OCI-LY1 (cell line): ENCODE measurements at regions not wholly inside any gene's neighbourhood (a gene's known extent, or its start where the extent isn't known, plus 50 kb on each side); places are given as distances from the start of the nearest gene placed in this dataset.

Source experiments
- H2AFZ ChIP-seq: fragments of 200-600 bp; sonication (generic), shearing (Covaris generic); 2 replicates; pipeline ENCODE4 v1.6.0; 2014; ENCODE audit warnings: antibody characterized with exemption, mild to moderate bottlenecking, low read length
- H3F3A ChIP-seq: fragments of 200-600 bp; sonication (generic), shearing (Covaris generic); 2 replicates; pipeline ENCODE4 v1.6.0; 2014; ENCODE audit warnings: mild to moderate bottlenecking, antibody characterized with exemption, low read length, moderate library complexity; ENCODE audit not compliant: insufficient read depth
- H3K27ac ChIP-seq: fragments of 200-600 bp; sonication (generic); 2 replicates; pipeline ENCODE4 v1.5.1; 2014; ENCODE audit warnings: low read length, mixed run types, mild to moderate bottlenecking, low read depth; ENCODE audit not compliant: poor library complexity, severe bottlenecking
- H3K27me3 ChIP-seq: fragments of 200-600 bp; sonication (generic); 2 replicates; pipeline ENCODE4 v1.6.0; 2014; ENCODE audit warnings: antibody characterized with exemption, mild to moderate bottlenecking, low read length, moderate library complexity; ENCODE audit not compliant: insufficient read depth
- H3K36me3 ChIP-seq: fragments of 200-600 bp; sonication (generic); 2 replicates; pipeline ENCODE4 v1.6.1; 2014; ENCODE audit warnings: mild to moderate bottlenecking, antibody characterized with exemption, low read length, moderate library complexity, mixed read lengths; ENCODE audit not compliant: insufficient read depth
- H3K4me1 ChIP-seq: fragments of 200-600 bp; sonication (generic); 2 replicates; pipeline ENCODE4 v1.5.1; 2014; ENCODE audit warnings: mild to moderate bottlenecking, low read length, moderate library complexity; ENCODE audit not compliant: insufficient read depth, severe bottlenecking
- H3K4me2 ChIP-seq: fragments of 200-600 bp; sonication (generic), shearing (Covaris generic); 2 replicates; pipeline ENCODE4 v1.6.1; 2014; ENCODE audit warnings: low read length
- H3K4me3 ChIP-seq: fragments of 200-600 bp; sonication (generic); 2 replicates; pipeline ENCODE4 v1.5.1; 2014; ENCODE audit warnings: low read length, low read depth, mild to moderate bottlenecking, mixed read lengths; ENCODE audit not compliant: poor library complexity, severe bottlenecking
- H3K79me2 ChIP-seq: fragments of 200-600 bp; shearing (Covaris generic); 2 replicates; pipeline ENCODE4 v1.6.1; 2016; ENCODE audit warnings: mixed run types, low read length, mixed read lengths; ENCODE audit not compliant: insufficient read depth
- H3K9ac ChIP-seq: fragments of 200-600 bp; sonication (generic), shearing (Covaris generic); 2 replicates; pipeline ENCODE4 v1.6.1; 2014; ENCODE audit warnings: mild to moderate bottlenecking, low read length, mixed read lengths
- H3K9me2 ChIP-seq: fragments of 200-600 bp; sonication (generic), shearing (Covaris generic); 2 replicates; pipeline ENCODE4 v1.6.1; 2014; ENCODE audit warnings: low read depth, mild to moderate bottlenecking, low read length, mixed read lengths
- H3K9me3 ChIP-seq: fragments of 200-600 bp; shearing (Covaris generic); 2 replicates; pipeline ENCODE4 v1.6.1; 2014; ENCODE audit warnings: low read length, mixed read lengths
- H4K20me1 ChIP-seq: fragments of 200-600 bp; sonication (generic), shearing (Covaris generic); 2 replicates; pipeline ENCODE4 v1.6.0; 2016; ENCODE audit warnings: mild to moderate bottlenecking, low read length; ENCODE audit not compliant: insufficient read depth
- CTCF ChIP-seq: fragments of 200-600 bp; sonication (generic), shearing (Covaris generic); IDR thresholded peaks from 2 replicates; pipeline ENCODE4 v1.5.1; 2017; ENCODE audit warnings: mild to moderate bottlenecking, antibody characterized with exemption, low read length, moderate library complexity, mixed read lengths
- EZH2 ChIP-seq: fragments of 200-600 bp; sonication (generic), shearing (Covaris generic); IDR thresholded peaks from 2 replicates; pipeline ENCODE4 v1.8.0; 2017; ENCODE audit warnings: borderline replicate concordance, mixed run types, mild to moderate bottlenecking, antibody characterized with exemption, low read length, moderate library complexity, mixed read lengths

GRCh38 chr15:85937661-85938060 is 142.0 kb upstream of the AGBL1 start:
- no peak overlapping the region for H2AFZ ChIP-seq
- no peaks in the 10 kb centered on the region for H3K27me3 ChIP-seq
- H3K4me1 ChIP-seq = peaks cover 76% of the 10 kb centered on the region
- H3K9me2 ChIP-seq = no peaks in the 10 kb centered on the region
- H3K9me3 ChIP-seq = no peaks in the 10 kb centered on the region
- no peaks in the 10 kb centered on the region for H3F3A ChIP-seq
- H3K36me3 ChIP-seq = no peaks in the 10 kb centered on the region
- TF ChIP-seq EZH2 = no peak
- no peak for TF ChIP-seq CTCF
- H3K9ac ChIP-seq = no peak overlapping the region
- H3K4me3 ChIP-seq = no peak overlapping the region
- H3K4me2 ChIP-seq = no peak overlapping the region
- no peaks in the 10 kb centered on the region for H4K20me1 ChIP-seq
- H3K27ac ChIP-seq = peak overlapping the region; percentile 62
- no peaks in the 10 kb centered on the region for H3K79me2 ChIP-seq

GRCh38 chr15:85941186-85941855 is 138.3 kb upstream of the AGBL1 start:
- Histone ChIP-seq H3K4me3 (no peak overlapping the region), H2AFZ (no peak overlapping the region), H3F3A (no peaks in the 10 kb centered on the region), H3K9ac (no peak overlapping the region), H3K9me3 (no peaks in the 10 kb centered on the region), H3K4me1 (peaks cover 63% of the 10 kb centered on the region), H3K4me2 (no peak overlapping the region), H3K27me3 (no peaks in the 10 kb centered on the region), H3K27ac (peak overlapping the region; percentile 68), H4K20me1 (no peaks in the 10 kb centered on the region), H3K36me3 (no peaks in the 10 kb centered on the region), H3K9me2 (no peaks in the 10 kb centered on the region), H3K79me2 (no peaks in the 10 kb centered on the region)
- TF ChIP-seq CTCF = no peak
- no peak for TF ChIP-seq EZH2

- Histone ChIP-seq H3K36me3 (no peaks in the 10 kb centered on the region), H3K27ac (no peak overlapping the region), H3K4me2 (no peak overlapping the region), H3F3A (no peaks in the 10 kb centered on the region), H2AFZ (no peak overlapping the region), H3K9me3 (no peaks in the 10 kb centered on the region), H3K27me3 (no peaks in the 10 kb centered on the region), H3K79me2 (no peaks in the 10 kb centered on the region), H3K4me1 (peaks cover 59% of the 10 kb centered on the region), H3K9ac (no peak overlapping the region), H3K4me3 (no peak overlapping the region), H4K20me1 (no peaks in the 10 kb centered on the region), H3K9me2 (no peaks in the 10 kb centered on the region)
- TF ChIP-seq CTCF = no peak
- no peak for TF ChIP-seq EZH2
Observed at GRCh38 chr15:85942632-85943031, 137.0 kb upstream of the AGBL1 start.
